Ectodermal cell (in vitro differentiated cells): ENCODE measurements at regions not wholly inside any gene's neighbourhood (a gene's known extent, or its start where the extent isn't known, plus 50 kb on each side); places are given as distances from the start of the nearest gene placed in this dataset.
"Not testable (repeated sequence)": the region's sequence is repeated elsewhere in the genome, so short reads cannot be mapped to it uniquely, and the experiment has no call there.

Experiments
- H3K27ac ChIP-seq: 2 replicates; pipeline ENCODE4 v1.7.0; 2013; ENCODE audit warnings: mild to moderate bottlenecking, low read depth, low read length; ENCODE audit not compliant: insufficient read depth, poor library complexity, severe bottlenecking
- H3K27me3 ChIP-seq: 2 replicates; pipeline ENCODE4 v1.7.0; 2013; ENCODE audit warnings: mild to moderate bottlenecking, low read length; ENCODE audit not compliant: insufficient read depth, control insufficient read depth, poor library complexity, severe bottlenecking
- H3K36me3 ChIP-seq: one replicate; pipeline ENCODE4 v1.7.0; 2013; ENCODE audit warnings: low read length; ENCODE audit not compliant: control insufficient read depth, insufficient read depth
- H3K4me1 ChIP-seq: one replicate; pipeline ENCODE4 v1.7.0; 2013; ENCODE audit warnings: low read length; ENCODE audit not compliant: control insufficient read depth, insufficient read depth
- H3K4me3 ChIP-seq: 2 replicates; pipeline ENCODE4 v1.7.0; 2013; ENCODE audit warnings: low read depth, low read length, control low read depth; ENCODE audit not compliant: insufficient read depth
- H3K9me3 ChIP-seq: 2 replicates; pipeline ENCODE4 v1.7.0; 2013; ENCODE audit warnings: mild to moderate bottlenecking, low read length, moderate library complexity; ENCODE audit not compliant: control insufficient read depth
- WGBS, 2 experiments: methylation state at CpG; one replicate each; pipeline ENCODE4 v1.1.7; 2013; ENCODE audit warnings: missing lambda C conversion rate in 2 of 2; 5-methylcytosine and 5-hydroxymethylcytosine counted together

DNA sequence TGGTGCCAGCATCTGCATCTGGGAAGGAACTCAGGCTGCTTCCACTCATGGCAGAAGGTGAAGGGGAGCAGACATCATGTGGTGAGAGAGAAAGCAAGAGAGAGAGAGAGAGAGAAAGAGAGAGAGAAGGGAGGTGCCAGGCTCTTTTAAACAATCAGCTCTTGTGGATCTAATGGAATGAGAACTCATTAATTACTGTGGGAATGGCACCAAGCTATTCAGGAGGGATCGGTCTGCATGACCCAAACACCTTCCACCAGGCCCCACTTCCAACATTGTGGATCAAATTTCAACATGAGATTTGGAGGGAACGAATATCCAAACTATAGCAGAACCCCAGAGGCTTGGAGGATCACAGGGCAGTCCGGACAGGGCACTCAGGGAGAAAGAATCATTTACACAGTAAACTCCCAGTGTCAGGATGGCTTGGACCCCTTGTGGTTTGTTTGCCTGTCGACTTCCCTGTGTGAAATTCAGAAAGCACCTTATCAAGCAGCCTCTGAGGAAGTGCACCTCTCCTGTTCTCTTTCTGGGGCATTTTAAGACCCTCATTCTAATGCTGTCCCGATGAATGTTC, 308.5 kb downstream of the REEP3 start:
- Histone ChIP-seq H3K4me3 (no peak overlapping the region), H3K9me3 (no peaks in the 10 kb centered on the region), H3K36me3 (no peaks in the 10 kb centered on the region), H3K27ac (no peak overlapping the region), H3K4me1 (no peaks in the 10 kb centered on the region), H3K27me3 (no peaks in the 10 kb centered on the region)
- 57 to 63% methylated on average over 5 of the region's 5 CpGs for WGBS, 2 experiments

DNA sequence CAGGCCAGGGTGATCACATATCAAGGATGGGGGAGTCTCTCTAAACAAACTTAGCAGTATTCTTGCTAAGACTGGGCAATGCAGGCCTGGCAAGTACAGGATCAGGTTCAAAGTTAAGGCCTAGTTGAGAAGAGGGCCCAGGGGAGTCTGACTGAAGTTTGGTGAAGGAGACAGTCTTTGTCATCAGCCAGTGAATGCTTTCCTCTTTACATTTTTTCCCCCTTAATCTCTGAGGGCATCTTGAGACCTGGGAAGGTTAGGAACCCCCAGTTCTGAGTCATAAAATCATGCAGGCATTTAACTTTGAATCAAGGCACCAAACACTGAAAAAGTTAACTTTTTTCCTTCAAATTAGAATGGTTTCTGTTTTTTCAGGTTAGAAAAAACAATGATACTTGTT, 311.5 kb downstream of the REEP3 start:
- no peaks in the 10 kb centered on the region for H3K27me3 ChIP-seq
- H3K27ac ChIP-seq, result no peak overlapping the region
- H3K36me3 ChIP-seq, result no peaks in the 10 kb centered on the region
- no peak overlapping the region for H3K4me3 ChIP-seq
- H3K4me1 ChIP-seq, result no peaks in the 10 kb centered on the region
- no peaks in the 10 kb centered on the region for H3K9me3 ChIP-seq

DNA sequence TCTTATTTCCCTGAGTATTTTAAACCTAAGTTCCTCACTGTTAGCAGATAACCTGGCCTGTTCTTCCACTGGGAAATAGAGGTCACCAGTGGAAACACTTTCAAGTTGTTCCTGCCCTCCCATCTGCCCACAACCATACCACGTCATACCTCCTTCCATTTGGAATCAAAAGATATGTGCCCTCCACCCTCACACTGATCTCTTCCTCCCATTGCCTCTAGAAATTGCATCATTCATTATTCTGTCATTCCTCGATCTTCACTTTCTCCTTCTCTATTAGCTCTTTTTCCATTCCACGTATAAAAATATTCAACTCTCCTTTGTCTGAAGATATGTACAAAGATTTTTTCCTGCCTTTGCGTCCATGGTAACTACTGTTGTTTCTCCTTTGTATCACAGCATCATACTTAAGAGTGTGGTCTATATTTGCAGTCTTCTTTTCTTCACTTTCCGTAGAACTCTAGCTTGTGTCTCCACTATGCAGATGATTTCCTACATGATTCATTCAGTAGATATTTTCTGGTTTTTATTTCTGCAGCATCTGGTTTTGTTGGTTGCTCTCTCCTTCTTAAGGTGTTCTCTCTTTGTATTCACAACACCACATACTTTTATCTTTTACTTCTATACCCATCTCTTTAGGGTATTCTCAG, 312.3 kb downstream of the REEP3 start:
- H3K9me3 ChIP-seq, result no peaks in the 10 kb centered on the region
- H3K36me3 ChIP-seq, result no peaks in the 10 kb centered on the region
- 67% methylated on average over 5 of the region's 5 CpGs for WGBS, 2 experiments
- no peak overlapping the region for H3K4me3 ChIP-seq
- no peak overlapping the region for H3K27ac ChIP-seq
- no peaks in the 10 kb centered on the region for H3K27me3 ChIP-seq
- H3K4me1 ChIP-seq, result no peaks in the 10 kb centered on the region

DNA sequence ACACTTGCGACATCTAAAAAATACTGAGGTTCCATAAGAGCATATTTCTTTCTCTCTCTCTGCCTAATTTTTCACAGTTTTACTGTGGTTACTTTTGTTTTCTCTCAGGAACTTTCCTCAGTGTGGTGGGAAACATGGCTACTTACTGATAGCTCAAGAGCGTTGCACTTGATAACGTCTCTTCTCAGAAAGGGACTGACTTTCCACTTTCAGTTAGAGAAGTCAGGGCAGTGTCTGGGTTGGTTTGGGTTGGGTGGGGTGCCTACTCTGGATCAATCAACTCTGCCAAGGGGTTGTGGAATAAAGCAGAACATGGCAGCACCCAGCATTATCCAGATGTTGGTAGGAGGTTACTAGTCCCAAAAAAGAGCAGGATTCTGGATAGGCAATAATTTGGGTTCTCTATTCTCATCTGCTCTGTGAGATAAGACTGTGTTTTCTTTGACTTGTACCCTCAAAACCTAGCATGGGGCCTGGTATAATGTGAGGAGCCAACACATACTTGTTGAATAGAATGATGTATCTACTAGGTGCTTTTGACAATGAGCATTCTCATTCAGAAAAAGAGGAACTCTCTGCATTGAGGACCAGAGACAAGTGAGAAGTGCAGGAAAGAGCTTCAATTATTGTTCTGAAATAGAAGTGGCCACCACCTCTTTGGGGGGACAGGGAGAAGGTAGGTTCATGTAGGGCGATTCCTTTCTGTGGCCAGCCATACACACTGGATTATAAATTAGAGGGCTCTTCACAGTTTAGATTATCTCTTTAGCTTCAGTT, 315.7 kb downstream of the REEP3 start:
- no peaks in the 10 kb centered on the region for H3K4me1 ChIP-seq
- no peaks in the 10 kb centered on the region for H3K36me3 ChIP-seq
- H3K9me3 ChIP-seq, result no peaks in the 10 kb centered on the region
- no peaks in the 10 kb centered on the region for H3K27me3 ChIP-seq
- no peak overlapping the region for H3K27ac ChIP-seq
- no peak overlapping the region for H3K4me3 ChIP-seq
- WGBS, 2 experiments, result 95% methylated on average over 4 of the region's 4 CpGs

DNA sequence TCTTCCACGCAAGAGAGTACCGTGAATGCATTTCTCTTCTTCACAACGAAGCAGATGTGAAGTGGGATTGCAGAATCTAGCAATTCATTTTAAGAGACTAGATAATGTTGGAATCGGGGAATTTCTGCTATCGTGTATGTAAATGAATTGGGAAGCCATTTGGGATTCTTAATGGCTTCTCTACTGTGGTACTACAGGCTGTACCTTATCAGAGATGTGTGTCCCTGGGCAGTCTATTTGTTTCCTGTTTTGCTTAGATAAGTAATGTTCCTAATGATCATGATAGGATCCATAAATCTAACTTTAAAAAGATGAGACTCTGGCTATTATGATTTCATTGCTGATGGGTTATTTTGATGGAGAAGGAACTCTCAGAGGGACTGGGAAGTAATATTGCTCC, 320.6 kb downstream of the REEP3 start:
- no peaks in the 10 kb centered on the region for H3K4me1 ChIP-seq
- H3K27me3 ChIP-seq, result no peaks in the 10 kb centered on the region
- WGBS, 2 experiments, result 92 to 94% methylated on average over 5 of the region's 5 CpGs
- no peak overlapping the region for H3K4me3 ChIP-seq
- no peaks in the 10 kb centered on the region for H3K36me3 ChIP-seq
- H3K27ac ChIP-seq, result no peak overlapping the region
- no peaks in the 10 kb centered on the region for H3K9me3 ChIP-seq

DNA sequence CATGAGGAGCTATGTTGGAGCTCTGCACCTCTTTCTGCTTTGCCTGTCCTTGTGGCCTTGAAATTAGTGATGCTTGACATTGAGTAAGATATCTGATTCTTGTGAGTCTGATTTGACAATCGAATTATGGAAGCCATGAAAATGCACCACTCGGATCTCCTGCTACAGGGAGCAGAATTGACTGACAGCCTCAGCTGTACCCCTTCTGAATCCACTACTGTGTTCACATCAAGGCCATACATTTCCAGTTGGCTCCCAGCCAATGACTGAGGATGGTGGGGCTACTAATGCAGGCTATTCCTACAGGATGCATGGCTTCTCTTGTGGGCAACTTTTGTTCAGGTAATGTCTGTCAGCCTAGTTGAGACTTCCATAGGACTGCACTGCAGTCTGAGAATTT, 321.9 kb downstream of the REEP3 start:
- no peaks in the 10 kb centered on the region for H3K9me3 ChIP-seq
- no peaks in the 10 kb centered on the region for H3K27me3 ChIP-seq
- H3K27ac ChIP-seq, result no peak overlapping the region
- WGBS, 2 experiments, result 95% methylated on average over 2 of the region's 2 CpGs
- no peaks in the 10 kb centered on the region for H3K36me3 ChIP-seq
- H3K4me1 ChIP-seq, result no peaks in the 10 kb centered on the region
- no peak overlapping the region for H3K4me3 ChIP-seq

DNA sequence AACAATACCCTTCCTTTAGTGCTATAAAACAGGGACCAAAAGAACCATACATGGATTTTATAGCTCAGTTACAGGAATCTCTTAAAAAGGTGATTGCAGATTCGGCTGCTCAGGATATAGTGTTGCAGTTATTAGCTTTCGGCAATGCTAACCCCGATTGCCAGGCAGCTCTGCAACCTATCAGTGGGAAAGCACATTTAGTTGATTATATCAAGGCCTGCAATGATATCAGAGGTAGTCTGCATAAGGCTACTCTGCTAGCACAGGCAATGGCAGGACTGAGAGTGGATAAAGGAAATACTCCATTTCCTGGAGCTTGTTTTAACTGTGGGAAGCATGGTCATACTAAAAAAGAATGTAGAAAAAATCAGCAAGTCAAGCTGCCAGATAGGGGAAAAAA, 327.7 kb downstream of the REEP3 start:
- H3K27me3 ChIP-seq, H3K9me3 ChIP-seq, H3K36me3 ChIP-seq, H3K4me3 ChIP-seq, H3K4me1 ChIP-seq, H3K27ac ChIP-seq: not testable (repeated sequence)
- 58 to 63% methylated on average over 3 of the region's 3 CpGs for WGBS, 2 experiments

DNA sequence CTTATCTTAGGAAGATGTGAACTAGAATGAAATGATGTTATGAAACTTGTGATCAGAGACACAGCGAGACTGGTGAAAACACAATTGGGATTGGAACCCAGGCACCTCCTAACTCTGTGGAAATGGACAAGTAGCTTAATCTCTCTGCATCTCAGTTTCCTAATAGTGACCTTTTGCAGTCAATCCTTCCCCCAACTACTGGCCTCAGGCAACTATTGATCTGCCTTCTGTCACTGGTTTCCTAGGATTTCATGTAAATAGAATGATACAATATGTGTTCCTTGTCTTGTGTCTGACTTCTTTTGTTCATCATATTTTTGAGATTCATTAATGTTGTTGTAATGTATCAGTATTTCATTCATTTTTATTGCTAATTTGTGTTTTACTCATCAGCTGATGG, 341.7 kb downstream of the REEP3 start:
- no peaks in the 10 kb centered on the region for H3K36me3 ChIP-seq
- no peak overlapping the region for H3K27ac ChIP-seq
- no peak overlapping the region for H3K4me3 ChIP-seq
- no peaks in the 10 kb centered on the region for H3K4me1 ChIP-seq
- no peaks in the 10 kb centered on the region for H3K9me3 ChIP-seq
- 89 to 97% methylated on average over 1 of the region's 1 CpG for WGBS, 2 experiments
- H3K27me3 ChIP-seq, result peaks cover 11% of the 10 kb centered on the region

DNA sequence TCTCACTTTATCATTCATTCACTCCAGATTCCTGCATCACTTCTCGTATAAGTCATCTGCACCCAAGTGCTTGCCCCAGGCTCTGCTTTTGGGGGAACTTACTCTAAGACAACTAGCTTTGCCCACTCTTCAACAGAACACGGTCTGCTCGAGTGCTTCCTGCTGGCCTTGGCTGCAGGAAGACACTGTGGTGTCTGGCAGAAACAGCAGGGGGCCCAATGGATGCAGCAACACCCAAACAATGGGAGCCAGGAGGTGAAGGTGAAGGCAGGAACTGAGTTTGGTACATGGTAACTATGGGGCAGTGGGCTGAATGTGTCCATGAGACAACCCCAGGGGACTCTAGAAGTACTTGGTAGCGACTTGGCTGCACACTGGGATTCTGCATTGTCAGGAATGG, 344.0 kb downstream of the REEP3 start:
- Histone ChIP-seq H3K27ac (no peak overlapping the region), H3K4me1 (no peaks in the 10 kb centered on the region), H3K27me3 (peaks cover 11% of the 10 kb centered on the region), H3K9me3 (no peaks in the 10 kb centered on the region), H3K36me3 (no peaks in the 10 kb centered on the region), H3K4me3 (no peak overlapping the region)
- 70 to 85% methylated on average over 4 of the region's 4 CpGs for WGBS, 2 experiments

DNA sequence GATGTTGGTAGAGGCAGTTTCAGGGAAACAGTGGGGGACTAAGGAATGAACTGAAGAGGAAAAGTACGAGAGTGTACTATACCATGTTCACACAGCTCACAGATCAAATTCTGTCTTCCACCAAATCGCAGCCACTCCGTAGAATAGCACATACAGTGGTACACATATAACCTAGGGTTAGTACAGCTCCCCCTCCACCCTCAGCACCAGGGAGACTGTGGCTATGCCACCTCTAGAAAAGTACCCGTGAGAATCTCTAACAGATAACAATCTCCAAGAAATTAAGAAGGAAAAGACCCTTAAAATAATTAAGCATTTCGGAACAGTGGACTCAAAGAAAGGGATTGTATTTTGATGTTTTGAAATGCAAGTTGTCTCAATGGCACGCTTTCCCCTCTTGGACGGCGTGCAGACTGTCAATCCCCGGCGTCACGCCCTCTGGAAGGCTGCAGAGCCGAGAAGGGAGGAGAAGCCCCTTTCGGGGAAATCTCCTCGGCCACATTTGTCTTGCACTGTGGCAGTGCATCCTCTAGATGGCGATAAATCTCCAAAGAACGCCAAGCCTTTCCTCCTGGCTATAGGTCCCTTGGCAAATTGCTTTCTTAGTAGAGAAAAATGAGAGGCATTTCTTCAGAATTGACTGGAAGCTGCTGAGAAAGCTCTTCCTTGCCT, 345.0 kb downstream of the REEP3 start:
- no peaks in the 10 kb centered on the region for H3K4me1 ChIP-seq
- 11 to 13% methylated on average over 16 of the region's 16 CpGs for WGBS, 2 experiments
- H3K4me3 ChIP-seq, result no peak overlapping the region
- peaks cover 11% of the 10 kb centered on the region for H3K27me3 ChIP-seq
- H3K9me3 ChIP-seq, result no peaks in the 10 kb centered on the region
- no peaks in the 10 kb centered on the region for H3K36me3 ChIP-seq
- no peak overlapping the region for H3K27ac ChIP-seq
